ENCODE measurements at regions not wholly inside any gene's neighbourhood (a gene's known extent, or its start where the extent isn't known, plus 50 kb on each side); places are given as distances from the start of the nearest gene placed in this dataset.

DNA sequence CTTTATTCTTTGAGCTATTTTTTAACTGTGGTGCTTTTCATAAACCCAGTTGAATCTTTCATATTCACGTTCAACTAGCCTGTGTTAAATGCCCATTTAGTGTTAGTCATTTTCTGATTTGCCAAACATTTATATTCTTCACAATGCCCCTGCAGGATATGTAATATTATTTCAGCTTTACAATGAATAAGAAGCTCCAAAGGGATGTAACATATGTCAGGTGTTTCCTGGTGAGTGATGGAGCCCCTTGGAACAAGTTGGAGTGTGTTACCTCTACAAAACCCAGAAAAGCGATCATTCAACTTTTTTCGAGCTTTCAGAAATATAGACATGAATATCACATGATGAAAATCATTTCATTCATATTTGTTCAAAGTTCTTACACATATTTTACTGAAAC lies 471.0 kb upstream of the CDH2 start:
- DNase-seq = no peak

DNA sequence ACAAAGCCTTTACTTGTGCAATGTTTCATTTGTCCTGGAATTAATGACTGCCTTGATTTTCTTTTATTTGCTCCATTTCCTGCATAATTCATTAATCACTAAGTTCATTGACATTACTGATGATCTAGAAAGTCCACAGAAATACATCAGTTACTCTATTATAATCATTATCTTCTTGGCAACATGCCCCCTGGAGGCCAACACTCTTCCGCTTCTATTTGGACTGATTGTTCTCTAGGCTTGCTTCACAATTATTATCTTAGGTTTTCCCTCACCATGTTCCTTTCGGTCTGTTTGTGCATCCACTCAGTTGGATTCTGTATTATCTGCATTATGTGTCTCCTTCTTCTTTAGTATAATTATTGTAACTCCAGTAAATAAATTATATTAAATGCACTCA lies 461.0 kb upstream of the CDH2 start:
- no peak for DNase-seq

DNA sequence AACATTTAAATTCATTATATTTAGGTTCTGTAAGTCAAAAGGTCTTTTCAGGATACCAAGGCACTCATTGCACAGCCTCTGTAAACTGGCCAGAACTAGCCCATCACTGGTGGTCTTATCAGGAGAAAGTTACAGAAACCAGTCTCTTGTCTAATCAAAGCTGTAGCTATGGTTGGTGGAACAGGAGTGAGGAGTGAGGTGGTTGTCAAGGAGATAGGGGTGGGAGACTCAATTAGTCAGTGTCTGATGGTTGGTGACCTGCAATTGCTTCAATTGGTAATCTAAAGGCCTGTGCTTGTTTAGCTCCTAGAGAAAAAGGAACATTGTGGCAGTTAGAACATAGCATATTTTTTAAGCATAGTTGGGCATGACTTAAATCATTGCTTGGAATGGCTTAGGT lies 458.6 kb upstream of the CDH2 start:
- DNase-seq = no peak

DNA sequence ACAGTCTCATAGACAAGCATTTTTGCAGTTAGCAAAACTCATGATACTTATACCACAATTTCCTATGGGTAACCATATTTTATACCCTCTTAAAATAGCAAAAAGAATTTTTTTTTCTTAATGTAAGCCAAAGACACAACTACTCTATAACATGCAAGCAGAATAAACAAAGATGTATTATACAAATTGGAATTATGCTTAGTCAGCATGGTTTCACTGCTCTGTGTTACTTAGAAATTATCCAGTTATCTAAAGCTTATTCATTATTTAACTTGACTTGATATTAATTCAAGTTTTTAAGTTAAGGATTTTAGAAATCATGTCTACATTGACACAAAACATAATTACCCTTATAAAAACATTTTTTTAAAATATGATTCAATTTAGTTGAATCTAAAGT lies 449.8 kb upstream of the CDH2 start:
- no peak for DNase-seq

DNA sequence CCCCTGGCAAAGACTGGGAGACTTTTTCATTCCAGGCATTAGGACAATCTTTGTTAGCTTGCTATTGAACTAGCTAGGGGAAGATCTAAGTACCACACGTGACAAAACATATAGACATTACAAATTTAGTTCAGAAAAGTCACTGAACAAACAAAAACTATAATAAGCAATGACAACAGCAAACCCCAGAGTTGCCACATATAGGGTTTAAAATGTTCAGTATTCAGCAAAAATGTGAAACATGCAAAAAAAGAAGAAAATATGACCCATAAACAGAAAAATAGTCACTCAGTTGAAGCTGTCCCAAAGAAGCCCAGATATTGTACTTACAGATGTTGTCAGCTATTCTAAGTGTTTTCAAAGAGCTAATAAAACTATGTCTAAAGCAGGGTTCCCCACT lies 431.1 kb upstream of the CDH2 start:
- DNase-seq = no peak

DNA sequence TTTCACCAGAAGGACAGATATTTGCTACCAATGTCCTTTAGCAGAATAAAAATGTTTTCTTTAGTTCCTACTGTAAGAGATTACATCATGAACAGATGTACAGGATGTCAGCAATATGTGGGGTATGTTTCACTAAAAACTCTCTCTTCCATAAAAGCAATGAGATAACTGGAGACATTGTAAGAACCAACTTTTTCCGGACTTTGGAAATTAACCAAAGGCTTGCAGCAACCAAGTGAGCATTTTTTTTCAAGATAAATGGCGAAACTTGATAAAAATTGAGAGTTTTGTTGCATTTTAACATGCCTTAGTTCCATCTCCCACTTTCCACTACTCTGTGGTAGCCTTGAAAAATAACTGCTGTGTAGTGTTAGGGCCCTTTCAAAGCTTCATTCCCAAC lies 429.8 kb upstream of the CDH2 start:
- DNase-seq = no peak

DNA sequence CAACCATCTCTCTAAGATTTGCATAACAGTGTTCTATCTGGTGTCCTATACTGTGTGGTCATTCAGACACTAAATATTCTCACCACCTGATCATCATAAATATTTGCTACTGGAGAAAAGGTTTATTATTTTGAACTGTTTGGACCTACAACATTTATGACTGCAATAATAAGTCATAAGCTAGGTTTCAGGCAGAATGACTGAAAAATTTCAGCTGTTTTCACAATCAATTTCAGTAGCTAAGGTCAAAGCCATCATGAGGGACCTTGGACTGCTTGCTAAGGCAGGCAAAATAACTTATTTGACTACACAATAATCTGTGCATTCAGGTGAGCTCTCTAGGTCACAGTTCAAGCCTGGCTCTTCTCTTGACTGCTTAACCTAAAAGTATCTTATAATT lies 425.5 kb upstream of the CDH2 start:
- DNase-seq = no peak

DNA sequence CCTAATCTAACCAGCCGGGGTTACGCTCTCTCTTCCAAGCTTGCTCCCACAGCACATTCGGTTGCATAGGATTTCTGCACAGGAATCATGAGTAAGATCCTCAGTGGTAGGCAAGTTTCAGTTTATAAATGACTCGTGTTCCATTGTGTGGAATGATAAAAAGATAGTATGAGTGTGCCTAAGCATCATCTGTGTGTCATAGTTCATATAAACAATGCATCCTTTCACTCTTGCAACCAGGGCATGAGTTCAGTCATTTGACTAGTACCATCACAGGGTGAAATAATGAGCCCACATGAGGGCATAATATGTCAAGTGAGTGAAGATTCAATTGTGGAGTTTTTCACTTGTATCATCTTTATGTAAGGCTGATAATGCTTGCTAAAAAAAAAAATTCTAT lies 417.1 kb upstream of the CDH2 start:
- DNase-seq = no peak

DNA sequence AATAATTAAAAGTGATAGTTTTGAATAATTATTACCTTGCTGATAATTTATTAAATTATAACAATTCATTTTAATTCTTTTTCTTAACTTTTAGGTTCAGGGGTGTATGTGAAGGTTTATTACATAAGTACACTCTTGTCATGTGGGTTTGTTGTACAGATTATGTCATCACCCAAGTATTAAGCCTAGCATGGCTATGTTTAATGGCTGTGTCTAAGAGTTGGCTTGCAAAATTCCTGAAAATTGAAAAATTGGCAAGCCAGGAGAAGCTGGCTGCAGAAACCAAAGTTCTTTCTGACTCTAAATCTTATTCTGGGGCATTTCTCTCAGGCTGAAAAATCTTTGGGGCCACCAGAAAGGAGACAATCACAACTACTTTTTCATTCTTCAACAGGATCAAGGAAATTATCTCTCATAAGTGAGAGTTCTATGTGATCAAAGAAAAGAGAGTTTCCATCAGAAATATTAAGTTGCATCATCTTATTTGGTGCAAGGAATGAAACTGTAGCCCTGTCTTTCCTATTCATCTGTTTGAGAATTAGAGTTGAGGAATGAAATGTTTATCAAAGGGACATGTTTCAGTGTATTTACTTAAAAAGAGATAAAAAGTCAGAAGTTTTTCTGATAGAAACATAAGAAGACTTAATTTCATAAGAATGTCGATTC lies 412.1 kb upstream of the CDH2 start:
- no peak for DNase-seq

DNA sequence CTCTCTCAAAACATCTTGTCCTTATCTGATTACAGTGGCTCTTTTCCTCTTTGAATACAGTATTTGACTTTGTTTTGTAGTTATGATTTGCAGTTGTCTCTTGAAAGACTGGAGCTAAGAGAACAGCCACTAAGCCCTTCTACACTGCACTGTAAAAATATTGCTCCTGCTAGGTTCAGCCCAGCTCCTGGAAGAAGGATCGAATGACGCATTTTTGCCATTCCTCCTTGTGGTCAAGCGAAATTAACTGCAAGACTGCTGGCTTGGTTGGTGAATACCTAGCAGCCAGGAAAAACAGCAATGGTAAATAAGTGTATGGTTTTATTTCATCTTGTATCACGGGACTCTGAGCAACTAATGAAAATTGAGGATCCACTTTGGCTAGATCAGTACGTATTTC lies 407.8 kb upstream of the CDH2 start:
- no peak for DNase-seq

DNA sequence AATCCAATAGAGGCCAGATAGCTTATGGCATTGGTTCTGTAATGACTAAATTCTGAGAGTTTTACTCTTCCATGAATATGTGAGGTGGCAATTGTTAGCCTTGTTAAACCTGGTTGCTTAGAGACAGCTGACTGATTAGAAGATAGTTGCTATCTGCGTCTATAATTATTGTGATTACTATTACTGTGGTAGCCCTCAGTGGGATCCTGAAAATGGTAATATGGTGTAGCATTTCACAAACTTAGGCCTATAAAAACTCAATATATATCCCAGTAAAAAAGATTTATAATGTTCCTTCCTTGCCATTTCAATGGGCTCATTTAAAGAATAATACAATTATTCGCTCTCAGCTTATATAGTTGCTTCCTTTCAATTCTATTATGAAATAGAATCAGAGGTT lies 405.8 kb upstream of the CDH2 start:
- no peak for DNase-seq

DNA sequence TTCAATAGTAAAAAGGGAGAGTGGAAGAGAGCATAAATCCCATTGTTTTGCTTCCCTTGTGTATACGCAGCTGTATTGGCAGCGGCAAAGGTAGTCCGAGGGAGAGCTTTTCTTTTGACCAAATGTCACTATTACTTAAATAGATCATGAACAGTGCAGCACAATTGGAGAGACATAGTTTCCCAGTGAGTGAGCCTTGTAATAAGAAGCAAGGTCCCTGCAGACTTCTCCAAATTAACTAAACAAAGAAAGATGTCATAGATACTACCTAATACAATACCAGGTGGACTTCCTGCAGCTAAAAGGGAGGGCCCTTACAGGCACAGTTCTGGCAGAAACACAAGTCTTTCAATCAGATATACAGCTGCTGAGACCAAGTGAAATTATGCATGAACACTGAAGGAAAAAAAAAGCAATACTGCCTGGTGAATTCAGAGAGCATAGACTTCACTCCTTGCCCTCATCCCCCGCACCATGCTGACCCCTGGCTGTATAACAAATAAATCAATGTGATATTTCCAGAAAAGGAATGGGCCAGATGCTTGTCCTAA lies 404.7 kb upstream of the CDH2 start:
- DNase-seq = peak; percentile 51

DNA sequence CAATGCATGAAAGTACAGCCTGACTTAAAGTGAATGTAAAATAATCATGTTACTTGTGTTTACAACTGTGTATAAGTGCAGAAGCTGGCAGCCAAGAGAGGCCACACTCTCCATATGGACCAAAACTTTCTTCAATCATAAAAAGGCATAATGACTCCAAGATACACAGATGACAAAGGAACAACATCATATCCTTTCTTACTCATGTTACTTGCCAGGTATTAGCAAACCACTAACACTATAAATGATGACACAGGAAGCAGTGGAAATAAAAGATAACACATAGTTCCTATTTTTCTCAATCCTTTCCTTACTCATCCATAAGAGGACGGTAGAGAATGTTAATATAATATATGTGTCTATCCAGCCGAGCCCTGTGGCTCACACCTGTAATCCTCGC lies 400.0 kb upstream of the CDH2 start:
- no peak for DNase-seq

DNA sequence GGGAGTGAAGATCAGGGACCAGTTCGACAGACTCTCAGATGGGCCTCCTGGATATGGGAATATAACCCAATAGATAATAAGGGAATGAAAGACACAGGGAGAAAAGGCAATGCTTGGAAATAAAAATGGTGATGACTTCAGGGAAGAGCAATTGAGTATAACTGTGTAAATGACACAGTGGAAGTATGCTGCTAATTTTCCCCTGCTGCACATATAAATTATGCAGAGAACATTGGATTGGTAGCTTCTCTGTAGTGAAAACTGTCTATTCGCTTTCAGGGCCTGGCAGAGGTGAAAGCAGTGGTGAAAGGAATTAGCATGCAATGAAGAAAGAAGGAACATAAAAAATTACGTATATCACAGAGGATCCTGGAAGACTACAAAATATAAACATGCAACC lies 398.2 kb upstream of the CDH2 start:
- DNase-seq = no peak

DNA sequence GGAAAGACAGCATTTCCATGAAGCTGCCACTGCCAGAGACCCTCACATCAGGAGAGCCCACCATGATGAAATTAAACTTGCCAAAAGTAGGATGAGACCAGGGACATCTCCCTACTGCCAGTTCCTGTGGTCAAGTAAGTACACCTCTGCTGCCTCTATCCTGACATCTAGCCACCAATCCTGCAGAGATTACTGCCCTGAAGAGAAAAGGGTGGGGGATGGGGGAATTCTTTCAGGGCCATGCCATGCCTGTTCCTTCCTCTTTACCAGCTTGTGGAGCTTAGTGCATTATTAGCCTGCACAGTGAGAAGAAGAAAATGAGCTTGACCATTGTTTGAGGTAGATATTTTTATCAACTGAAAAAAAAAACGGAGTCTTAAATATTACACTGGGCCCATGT lies 397.2 kb upstream of the CDH2 start:
- DNase-seq = no peak

DNA sequence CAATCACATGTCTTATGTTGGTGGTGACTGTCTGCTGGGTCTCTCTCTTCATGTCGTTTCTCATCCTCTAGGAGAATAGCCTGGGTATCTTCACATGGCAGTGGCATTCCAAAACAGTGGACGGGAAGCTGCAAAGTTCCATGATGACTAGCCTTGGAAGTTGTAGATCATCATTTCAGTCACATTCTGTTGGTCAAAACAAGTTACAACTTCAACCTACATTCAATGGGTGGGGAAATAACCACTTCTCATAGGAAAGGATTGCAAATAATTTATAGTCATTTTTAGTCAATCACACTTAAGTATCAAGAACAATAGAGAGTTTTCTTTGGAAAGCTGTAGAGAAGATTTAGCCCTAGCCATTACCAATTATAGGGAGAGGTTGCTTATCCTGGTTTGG lies 395.0 kb upstream of the CDH2 start:
- DNase-seq = no peak

DNA sequence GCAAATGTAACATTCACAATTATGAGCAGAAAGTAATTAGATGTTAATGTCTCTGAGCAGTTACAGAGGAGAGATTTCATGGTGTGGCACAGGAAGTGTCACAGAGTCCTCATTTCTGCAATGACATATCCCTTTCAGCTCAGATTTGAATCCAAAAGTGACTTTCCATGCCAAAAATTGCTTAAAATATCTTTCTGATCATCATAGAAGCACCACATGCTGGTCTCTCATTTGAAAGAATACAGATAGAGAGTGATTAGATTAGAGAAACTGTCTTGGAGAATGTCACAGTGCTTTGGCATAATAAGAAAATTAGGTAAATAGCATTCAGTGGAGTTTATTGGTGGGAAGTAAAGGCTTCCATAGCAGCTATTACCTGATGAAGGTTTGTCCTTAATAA lies 383.4 kb upstream of the CDH2 start:
- no peak for DNase-seq

DNA sequence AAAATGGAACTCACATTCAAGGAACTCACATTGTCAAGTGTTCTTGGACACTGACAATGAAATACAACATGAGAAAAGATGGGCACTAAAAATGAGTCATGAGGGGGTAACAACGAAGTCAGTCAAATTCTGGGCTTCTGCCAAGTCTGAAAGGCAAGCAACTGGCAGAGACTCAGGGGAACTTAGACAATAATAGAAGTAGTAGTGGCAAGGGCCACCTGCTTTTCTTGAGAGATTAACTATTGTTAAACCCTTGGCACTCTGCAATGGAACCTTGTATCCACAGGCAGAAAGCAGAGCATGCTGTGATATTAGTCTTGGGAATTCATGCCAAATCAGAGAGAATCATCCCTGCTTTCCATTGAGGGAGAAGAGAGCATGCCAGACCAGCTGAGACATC lies 382.6 kb upstream of the CDH2 start:
- no peak for DNase-seq

DNA sequence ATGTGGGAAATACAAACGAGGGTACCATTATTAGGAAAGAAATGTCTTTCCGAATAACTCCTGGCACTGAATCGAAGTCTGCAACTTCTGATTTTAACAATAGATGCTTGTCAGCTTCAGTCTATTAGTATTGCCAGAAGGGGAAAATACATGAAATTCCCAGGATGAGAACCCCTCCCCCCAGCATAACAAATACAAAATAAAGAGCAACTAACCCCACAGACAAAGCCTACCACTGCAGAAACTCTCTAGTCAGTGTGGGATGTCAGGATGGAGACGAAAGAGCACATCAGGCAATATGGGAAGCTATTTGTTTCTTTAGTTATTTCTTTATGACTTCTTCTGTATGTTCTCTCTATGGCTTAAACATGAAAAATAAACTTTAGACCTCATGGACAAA lies 365.0 kb upstream of the CDH2 start:
- DNase-seq = no peak

DNA sequence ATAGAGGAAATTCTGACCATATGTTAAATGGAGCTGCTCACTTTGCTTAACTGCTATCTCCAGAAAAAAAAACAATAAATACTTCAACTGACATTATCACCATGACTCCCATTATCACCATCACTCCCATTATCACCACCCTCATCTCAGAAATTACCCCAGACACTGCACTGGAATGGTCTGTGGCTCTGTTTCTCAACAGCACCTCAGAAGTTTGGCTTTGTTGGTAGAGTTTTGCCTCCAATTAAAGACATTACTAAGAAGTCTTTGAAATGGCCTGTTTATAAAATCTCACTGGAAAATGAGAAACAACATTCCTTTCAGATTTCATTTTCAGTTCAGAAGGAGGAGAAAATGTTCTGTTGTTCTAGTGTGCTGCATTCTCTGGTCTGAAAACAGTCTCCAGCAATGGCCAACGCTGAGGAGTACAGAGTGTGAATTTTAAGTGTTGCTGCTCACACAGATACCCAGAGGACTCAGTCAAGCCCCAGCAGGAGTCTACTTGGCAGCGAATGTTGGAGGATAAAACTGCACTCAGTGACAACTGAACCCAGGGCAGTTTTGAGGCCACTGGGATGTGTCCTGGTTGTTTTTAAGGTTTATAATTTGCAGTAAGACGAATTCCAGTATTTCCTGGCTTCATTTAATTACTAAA lies 364.5 kb upstream of the CDH2 start:
- DNase-seq = no peak

DNA sequence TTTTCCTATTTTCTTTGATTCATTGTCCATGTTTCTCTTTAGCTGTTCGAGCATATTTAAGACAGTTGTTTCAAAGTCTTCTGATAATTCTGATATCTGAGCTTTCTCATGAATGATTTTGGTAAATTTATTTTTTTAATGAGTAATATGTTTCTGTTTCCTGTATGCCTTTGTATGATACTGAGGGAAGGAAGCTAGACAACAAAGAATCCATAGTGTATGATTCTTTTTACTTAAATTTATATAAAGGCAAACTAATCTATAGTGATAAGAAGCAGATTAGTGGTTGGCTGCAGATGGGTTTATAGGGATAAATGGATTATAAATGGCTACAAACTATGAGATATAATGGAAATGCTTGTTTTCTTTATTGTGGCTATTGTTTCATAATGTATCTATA lies 352.7 kb upstream of the CDH2 start:
- DNase-seq = no peak

DNA sequence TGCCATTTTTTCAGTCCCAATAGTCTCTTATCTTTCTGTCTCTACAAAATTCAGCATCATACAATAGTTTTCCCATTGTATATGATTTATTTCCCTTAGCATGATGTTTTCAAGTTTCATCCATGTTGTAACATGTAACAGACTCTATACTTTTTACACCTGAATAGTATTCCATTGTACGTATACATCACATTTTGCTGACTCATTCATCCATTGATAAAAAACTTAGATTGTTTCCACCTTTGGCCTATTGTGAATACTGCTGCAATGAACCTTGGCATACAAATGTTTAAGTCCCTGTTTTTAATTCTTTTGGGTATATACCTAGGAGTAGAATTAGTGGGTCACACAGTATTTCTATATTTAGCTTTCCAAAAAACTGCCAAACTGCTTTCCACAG lies 349.3 kb upstream of the CDH2 start:
- DNase-seq = no peak

DNA sequence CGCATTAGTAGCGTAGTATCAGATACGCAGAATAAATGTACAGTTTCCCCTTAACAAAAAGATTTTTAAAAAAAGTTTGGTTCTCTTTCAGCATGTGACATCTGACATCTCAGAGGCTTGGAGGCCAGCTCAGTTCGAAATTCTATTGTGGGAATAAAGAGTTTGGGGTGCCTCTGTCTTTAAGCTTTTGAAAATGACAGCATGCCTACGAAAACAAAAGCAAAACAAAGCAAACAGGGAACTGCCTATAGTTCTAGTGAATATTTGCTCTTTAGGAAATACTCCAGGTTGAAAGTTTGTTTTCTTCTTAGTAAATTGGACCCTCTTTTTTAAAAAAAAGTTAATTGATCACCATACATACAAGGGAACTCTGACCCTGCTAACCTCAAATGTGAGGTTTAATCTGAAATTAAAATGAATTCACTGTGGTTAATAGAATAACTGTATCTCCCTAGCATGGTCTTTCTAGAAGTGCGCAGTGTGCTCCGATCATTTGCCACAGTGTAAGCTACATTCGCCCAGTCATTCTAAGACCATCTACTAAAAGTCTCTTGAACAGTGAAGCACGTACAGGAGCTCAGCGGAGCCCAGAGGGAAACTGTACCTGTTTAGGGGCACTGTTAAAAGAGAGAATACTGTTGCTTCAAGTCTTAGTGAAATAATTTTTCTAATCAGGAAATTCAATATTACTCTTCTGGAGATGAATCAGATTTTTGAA lies 347.0 kb upstream of the CDH2 start:
- no peak for DNase-seq

DNA sequence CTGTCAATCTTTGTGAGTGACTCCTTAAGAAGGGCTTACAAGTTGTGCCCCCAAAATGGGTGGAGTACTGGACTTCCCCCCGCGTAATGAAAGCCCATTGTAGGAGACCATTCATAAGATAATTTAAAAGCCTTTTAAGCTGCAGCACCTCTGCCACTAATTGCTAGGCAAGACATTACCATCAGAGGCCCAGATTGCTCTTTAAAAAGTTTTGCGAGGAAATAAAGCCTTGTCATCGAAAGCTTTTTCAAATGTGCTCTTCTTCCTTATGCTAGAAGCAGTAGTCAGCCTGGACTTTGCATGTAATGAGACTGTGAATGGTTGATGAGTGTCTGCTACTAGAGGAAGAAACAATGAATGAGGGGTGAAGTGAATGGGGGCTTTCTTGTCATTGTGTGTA lies 345.3 kb upstream of the CDH2 start:
- DNase-seq = no peak
